ENCODE measurements at regions not wholly inside any gene's neighbourhood (a gene's known extent, or its start where the extent isn't known, plus 50 kb on each side); places are given as distances from the start of the nearest gene placed in this dataset.

DNA sequence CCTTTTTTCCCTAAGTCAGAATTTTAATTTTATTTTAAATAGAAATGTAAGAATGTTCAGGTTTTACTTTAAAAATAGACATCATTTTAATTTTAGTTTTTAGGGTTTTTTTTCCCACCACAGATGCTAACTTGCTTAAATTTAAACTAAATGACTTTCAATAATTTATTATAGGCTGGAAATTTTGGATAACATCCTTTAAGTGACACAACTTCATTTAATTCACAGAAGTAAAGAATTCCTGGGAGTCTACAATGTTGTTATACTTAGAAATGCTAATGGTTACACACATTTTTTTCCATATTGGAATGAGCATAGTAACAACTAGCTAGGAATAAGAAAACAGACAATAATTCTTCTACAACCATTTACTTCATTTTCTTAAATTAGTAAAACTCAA is 90.5 kb upstream of the PDE10A start:
- TF ChIP-seq, protein P1, sequence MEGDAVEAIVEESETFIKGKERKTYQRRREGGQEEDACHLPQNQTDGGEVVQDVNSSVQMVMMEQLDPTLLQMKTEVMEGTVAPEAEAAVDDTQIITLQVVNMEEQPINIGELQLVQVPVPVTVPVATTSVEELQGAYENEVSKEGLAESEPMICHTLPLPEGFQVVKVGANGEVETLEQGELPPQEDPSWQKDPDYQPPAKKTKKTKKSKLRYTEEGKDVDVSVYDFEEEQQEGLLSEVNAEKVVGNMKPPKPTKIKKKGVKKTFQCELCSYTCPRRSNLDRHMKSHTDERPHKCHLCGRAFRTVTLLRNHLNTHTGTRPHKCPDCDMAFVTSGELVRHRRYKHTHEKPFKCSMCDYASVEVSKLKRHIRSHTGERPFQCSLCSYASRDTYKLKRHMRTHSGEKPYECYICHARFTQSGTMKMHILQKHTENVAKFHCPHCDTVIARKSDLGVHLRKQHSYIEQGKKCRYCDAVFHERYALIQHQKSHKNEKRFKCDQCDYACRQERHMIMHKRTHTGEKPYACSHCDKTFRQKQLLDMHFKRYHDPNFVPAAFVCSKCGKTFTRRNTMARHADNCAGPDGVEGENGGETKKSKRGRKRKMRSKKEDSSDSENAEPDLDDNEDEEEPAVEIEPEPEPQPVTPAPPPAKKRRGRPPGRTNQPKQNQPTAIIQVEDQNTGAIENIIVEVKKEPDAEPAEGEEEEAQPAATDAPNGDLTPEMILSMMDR (IDR thresholded peaks at IDR 0.05), result no peak
- TF ChIP-seq POLR2A (IDR thresholded peaks at IDR 0.05), result no peak

Measured in uterus (tissue), 2 donors.